Smooth muscle cell (in vitro differentiated cells): ENCODE measurements at regions not wholly inside any gene's neighbourhood (a gene's known extent, or its start where the extent isn't known, plus 50 kb on each side); places are given as distances from the start of the nearest gene placed in this dataset.
A peak's percentile ranks its signal among the peaks of the same experiment; 100 is the strongest.

ENCODE experiments used
- DNase-seq: peaks from one replicate; lab custom pipeline; 2025; ENCODE audit not compliant: unreplicated experiment; lab: John Stamatoyannopoulos, UW
- H2AFZ ChIP-seq: fragments of 200-600 bp; sonication (generic); 2 replicates; pipeline ENCODE4 v1.6.0; 2016; ENCODE audit warnings: antibody characterized with exemption, low read depth, mild to moderate bottlenecking
- H3F3A ChIP-seq: fragments of 200-600 bp; sonication (generic); 2 replicates; pipeline ENCODE4 v1.6.0; 2017; ENCODE audit warnings: antibody characterized with exemption, low read depth
- H3K27ac ChIP-seq: fragments of 200-600 bp; sonication (generic); 2 replicates; pipeline ENCODE4 v1.5.1; 2016; ENCODE audit warnings: low read depth, mild to moderate bottlenecking
- H3K27me3 ChIP-seq: fragments of 200-600 bp; sonication (generic); 2 replicates; pipeline ENCODE4 v1.6.1; 2016; ENCODE audit warnings: low read depth, mild to moderate bottlenecking
- H3K36me3 ChIP-seq: fragments of 200-600 bp; sonication (generic); 2 replicates; pipeline ENCODE4 v1.5.1; 2016; ENCODE audit warnings: low read depth
- H3K4me1 ChIP-seq: fragments of 200-600 bp; sonication (generic); 2 replicates; pipeline ENCODE4 v1.5.1; 2016; ENCODE audit warnings: low read depth
- H3K4me2 ChIP-seq: fragments of 200-600 bp; sonication (generic); 2 replicates; pipeline ENCODE4 v1.6.0; 2016; ENCODE audit warnings: mild to moderate bottlenecking
- H3K4me3 ChIP-seq: fragments of 200-600 bp; sonication (generic); 2 replicates; pipeline ENCODE4 v1.5.1; 2016; ENCODE audit warnings: mild to moderate bottlenecking
- H3K79me2 ChIP-seq: fragments of 200-600 bp; sonication (generic); 2 replicates; pipeline ENCODE4 v1.6.0; 2016; ENCODE audit warnings: low read depth, mild to moderate bottlenecking
- H3K9ac ChIP-seq: fragments of 200-600 bp; sonication (generic); 2 replicates; pipeline ENCODE4 v1.6.0; 2016; ENCODE audit warnings: low read depth
- H3K9me3 ChIP-seq: fragments of 200-600 bp; sonication (generic); replicated peaks from 2 replicates; pipeline ENCODE4 v1.5.1; 2016; ENCODE audit warnings: low read depth
- H4K20me1 ChIP-seq: fragments of 200-600 bp; sonication (generic); 2 replicates; pipeline ENCODE4 v1.6.0; 2016; ENCODE audit warnings: low read depth
- WGBS: methylation state at CpG from one replicate; pipeline ENCODE4 v1.1.7; 2016; ENCODE audit warnings: low lambda C conversion rate; 5-methylcytosine and 5-hydroxymethylcytosine counted together
- TF ChIP-seq, protein P1 (sequence below): fragments of 200-600 bp; sonication (generic); IDR thresholded peaks from 2 replicates; pipeline ENCODE4 v1.5.1; 2017; ENCODE audit warnings: borderline replicate concordance, mild to moderate bottlenecking, antibody characterized with exemption; ENCODE audit not compliant: insufficient read depth, poor library complexity, severe bottlenecking

GRCh38 chr13:50526661-50527071 is 316.8 kb downstream of the DLEU7 start:
- Histone ChIP-seq H3F3A (no peaks in the 10 kb centered on the region), H3K9me3 (no peaks in the 10 kb centered on the region), H3K36me3 (no peaks in the 10 kb centered on the region), H4K20me1 (no peaks in the 10 kb centered on the region), H3K9ac (no peak overlapping the region), H3K4me2 (no peak overlapping the region), H3K79me2 (no peaks in the 10 kb centered on the region), H3K4me3 (no peak overlapping the region), H3K4me1 (peaks cover 11% of the 10 kb centered on the region), H3K27ac (no peak overlapping the region), H3K27me3 (no peaks in the 10 kb centered on the region), H2AFZ (no peak overlapping the region)
- no peak for DNase-seq
- WGBS: 75% methylated on average over 7 of the region's 7 CpGs
- TF ChIP-seq, protein P1, sequence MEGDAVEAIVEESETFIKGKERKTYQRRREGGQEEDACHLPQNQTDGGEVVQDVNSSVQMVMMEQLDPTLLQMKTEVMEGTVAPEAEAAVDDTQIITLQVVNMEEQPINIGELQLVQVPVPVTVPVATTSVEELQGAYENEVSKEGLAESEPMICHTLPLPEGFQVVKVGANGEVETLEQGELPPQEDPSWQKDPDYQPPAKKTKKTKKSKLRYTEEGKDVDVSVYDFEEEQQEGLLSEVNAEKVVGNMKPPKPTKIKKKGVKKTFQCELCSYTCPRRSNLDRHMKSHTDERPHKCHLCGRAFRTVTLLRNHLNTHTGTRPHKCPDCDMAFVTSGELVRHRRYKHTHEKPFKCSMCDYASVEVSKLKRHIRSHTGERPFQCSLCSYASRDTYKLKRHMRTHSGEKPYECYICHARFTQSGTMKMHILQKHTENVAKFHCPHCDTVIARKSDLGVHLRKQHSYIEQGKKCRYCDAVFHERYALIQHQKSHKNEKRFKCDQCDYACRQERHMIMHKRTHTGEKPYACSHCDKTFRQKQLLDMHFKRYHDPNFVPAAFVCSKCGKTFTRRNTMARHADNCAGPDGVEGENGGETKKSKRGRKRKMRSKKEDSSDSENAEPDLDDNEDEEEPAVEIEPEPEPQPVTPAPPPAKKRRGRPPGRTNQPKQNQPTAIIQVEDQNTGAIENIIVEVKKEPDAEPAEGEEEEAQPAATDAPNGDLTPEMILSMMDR: no peak

- Histone ChIP-seq H3K79me2 (no peaks in the 10 kb centered on the region), H3F3A (no peaks in the 10 kb centered on the region), H3K27ac (no peak overlapping the region), H2AFZ (no peak overlapping the region), H3K9me3 (no peaks in the 10 kb centered on the region), H3K36me3 (no peaks in the 10 kb centered on the region), H3K27me3 (no peaks in the 10 kb centered on the region), H4K20me1 (no peaks in the 10 kb centered on the region), H3K4me3 (no peak overlapping the region), H3K4me2 (no peak overlapping the region), H3K9ac (no peak overlapping the region), H3K4me1 (peaks cover 6% of the 10 kb centered on the region)
- TF ChIP-seq, protein P1: no peak
- WGBS: 81% methylated on average over 9 of the region's 9 CpGs
- DNase-seq: no peak
Measured at GRCh38 chr13:50527188-50527587, 316.3 kb downstream of the DLEU7 start.

DNA sequence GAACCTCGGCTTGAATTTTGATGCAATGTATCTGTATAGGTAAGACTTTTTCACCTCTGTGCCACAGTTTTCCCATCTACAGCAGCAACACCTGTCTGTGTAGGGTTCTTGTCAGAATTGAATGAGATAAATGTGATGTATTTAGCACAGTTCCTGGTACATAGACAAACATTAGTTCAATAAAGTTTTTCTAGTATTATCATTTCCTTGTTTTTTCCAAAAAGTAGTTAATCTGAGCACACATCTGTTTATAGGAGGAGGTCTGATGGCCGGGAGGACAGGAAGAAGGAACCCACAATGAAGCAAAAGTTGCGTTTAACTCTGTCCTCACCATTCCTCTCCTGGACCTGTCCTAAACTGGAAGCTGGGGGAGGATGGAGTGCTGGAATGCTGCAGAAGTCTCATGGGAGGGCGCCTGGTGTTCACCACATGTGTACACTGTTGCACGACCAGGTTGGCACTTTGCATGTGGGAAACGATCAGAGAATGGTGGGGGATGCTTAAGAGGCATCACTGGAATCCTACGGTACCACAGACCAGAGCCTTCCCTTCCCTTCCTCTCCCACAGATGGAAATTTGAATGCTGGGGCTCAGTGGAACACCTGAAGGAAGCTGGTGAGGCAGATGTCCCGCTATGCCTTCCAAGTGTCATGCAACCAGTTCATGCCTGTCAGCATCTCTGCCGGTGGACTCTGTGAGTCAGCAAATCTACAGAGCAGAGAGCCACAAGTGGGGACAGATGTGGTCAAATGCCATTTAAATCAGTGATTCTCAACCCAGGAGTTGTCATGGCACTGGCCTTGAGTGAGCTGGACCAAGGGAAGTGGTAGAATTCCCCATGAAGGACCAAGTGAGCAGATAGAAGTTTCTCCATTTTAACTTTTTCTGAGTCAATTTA is 315.6 kb downstream of the DLEU7 start:
- no peaks in the 10 kb centered on the region for H3K79me2 ChIP-seq
- H3K4me3 ChIP-seq: no peak overlapping the region
- no peaks in the 10 kb centered on the region for H3K36me3 ChIP-seq
- H3K27ac ChIP-seq: peak overlapping the region; percentile 83
- DNase-seq: no peak
- H3K4me1 ChIP-seq: peaks cover 6% of the 10 kb centered on the region
- no peaks in the 10 kb centered on the region for H3K9me3 ChIP-seq
- H4K20me1 ChIP-seq: no peaks in the 10 kb centered on the region
- H3K9ac ChIP-seq: no peak overlapping the region
- TF ChIP-seq, protein P1: no peak
- no peak overlapping the region for H2AFZ ChIP-seq
- WGBS: 80% methylated on average over 9 of the region's 9 CpGs
- no peak overlapping the region for H3K4me2 ChIP-seq
- no peaks in the 10 kb centered on the region for H3K27me3 ChIP-seq
- no peaks in the 10 kb centered on the region for H3F3A ChIP-seq
